ENCODE measurements at regions not wholly inside any gene's neighbourhood (a gene's known extent, or its start where the extent isn't known, plus 50 kb on each side); places are given as distances from the start of the nearest gene placed in this dataset.

DNA sequence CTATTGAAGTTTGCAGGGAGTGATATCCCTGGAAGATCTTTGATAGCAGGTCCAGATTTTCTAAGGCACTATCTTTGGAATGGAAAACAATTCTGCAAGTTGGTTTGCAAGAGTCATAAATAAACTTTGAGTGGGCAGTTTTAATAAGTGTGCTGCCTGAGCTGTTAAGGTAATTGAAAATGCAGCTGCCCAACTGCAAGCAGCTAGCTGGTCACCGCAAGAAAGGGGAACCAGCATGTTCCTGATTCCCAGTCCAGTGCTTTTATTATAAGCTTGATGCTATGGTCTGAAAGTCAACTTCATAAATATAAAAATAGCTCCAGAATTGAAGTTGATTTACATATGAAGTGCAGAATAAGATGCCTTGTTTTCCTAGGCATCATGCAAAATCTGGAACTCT is 308.4 kb downstream of the ZNF248 start:
- TF ChIP-seq EZH2 (IDR thresholded peaks at IDR 0.05; ENCODE audit: borderline replicate concordance, low read length) = no peak
- TF ChIP-seq, protein P1, sequence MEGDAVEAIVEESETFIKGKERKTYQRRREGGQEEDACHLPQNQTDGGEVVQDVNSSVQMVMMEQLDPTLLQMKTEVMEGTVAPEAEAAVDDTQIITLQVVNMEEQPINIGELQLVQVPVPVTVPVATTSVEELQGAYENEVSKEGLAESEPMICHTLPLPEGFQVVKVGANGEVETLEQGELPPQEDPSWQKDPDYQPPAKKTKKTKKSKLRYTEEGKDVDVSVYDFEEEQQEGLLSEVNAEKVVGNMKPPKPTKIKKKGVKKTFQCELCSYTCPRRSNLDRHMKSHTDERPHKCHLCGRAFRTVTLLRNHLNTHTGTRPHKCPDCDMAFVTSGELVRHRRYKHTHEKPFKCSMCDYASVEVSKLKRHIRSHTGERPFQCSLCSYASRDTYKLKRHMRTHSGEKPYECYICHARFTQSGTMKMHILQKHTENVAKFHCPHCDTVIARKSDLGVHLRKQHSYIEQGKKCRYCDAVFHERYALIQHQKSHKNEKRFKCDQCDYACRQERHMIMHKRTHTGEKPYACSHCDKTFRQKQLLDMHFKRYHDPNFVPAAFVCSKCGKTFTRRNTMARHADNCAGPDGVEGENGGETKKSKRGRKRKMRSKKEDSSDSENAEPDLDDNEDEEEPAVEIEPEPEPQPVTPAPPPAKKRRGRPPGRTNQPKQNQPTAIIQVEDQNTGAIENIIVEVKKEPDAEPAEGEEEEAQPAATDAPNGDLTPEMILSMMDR (conservative IDR thresholded peaks at IDR 0.05 in 1 of 2, IDR thresholded peaks at IDR 0.05 in 1 of 2; ENCODE audit: extremely low read depth in 1 of 2, insufficient read depth in 1 of 2, low read depth in 1 of 2, low read length in 2 of 2) = no peak
